Endothelial cell of umbilical vein (primary cell): ENCODE measurements at regions not wholly inside any gene's neighbourhood (a gene's known extent, or its start where the extent isn't known, plus 50 kb on each side); places are given as distances from the start of the nearest gene placed in this dataset.

ENCODE experiments used
- FOS ChIP-seq: IDR thresholded peaks from 2 replicates; pipeline ENCODE4 v1.6.1; 2011; ENCODE audit warnings: mild to moderate bottlenecking, low read length, moderate library complexity, borderline replicate concordance; ENCODE audit not compliant: insufficient read depth
- TF ChIP-seq, protein P1 (sequence below), 2 donors: IDR thresholded peaks; 1 replicate in 1 of 2; 2 replicates in 1 of 2; pipeline ENCODE4 v1.5.1; 2011; ENCODE audit warnings: low read length in 2 of 2, mild to moderate bottlenecking in 2 of 2, moderate library complexity in 2 of 2, control low read depth in 1 of 2, inconsistent platforms in 1 of 2, low read depth in 1 of 2; ENCODE audit not compliant: insufficient read depth in 1 of 2; ENCODE audit errors: extremely low read depth in 1 of 2

DNA sequence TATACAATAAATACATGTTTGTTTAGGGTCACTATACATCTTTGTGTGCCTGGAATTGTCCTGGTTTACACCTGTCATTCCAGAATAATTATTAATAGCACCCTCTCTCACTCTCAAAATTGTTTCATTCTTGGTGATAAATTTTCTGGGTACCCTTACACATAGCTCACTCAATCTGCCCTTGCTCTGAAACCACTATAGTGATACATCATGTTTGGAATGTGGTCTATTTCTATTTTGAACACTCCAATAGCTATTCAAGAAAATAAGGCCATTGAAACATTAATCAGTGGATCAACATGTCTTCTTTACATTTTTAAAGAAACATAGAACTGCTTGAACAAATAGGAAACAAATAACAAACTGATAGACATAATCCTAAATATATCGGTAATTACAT, 158.7 kb downstream of the ARRDC3 start:
- TF ChIP-seq, protein P1, sequence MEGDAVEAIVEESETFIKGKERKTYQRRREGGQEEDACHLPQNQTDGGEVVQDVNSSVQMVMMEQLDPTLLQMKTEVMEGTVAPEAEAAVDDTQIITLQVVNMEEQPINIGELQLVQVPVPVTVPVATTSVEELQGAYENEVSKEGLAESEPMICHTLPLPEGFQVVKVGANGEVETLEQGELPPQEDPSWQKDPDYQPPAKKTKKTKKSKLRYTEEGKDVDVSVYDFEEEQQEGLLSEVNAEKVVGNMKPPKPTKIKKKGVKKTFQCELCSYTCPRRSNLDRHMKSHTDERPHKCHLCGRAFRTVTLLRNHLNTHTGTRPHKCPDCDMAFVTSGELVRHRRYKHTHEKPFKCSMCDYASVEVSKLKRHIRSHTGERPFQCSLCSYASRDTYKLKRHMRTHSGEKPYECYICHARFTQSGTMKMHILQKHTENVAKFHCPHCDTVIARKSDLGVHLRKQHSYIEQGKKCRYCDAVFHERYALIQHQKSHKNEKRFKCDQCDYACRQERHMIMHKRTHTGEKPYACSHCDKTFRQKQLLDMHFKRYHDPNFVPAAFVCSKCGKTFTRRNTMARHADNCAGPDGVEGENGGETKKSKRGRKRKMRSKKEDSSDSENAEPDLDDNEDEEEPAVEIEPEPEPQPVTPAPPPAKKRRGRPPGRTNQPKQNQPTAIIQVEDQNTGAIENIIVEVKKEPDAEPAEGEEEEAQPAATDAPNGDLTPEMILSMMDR (IDR thresholded peaks at IDR 0.05; ENCODE audit: extremely low read depth in 1 of 2, insufficient read depth in 1 of 2, low read depth in 1 of 2, low read length in 2 of 2) = no peak
- TF ChIP-seq FOS = no peak
